ENCODE measurements at regions not wholly inside any gene's neighbourhood (a gene's known extent, or its start where the extent isn't known, plus 50 kb on each side); places are given as distances from the start of the nearest gene placed in this dataset.

DNA sequence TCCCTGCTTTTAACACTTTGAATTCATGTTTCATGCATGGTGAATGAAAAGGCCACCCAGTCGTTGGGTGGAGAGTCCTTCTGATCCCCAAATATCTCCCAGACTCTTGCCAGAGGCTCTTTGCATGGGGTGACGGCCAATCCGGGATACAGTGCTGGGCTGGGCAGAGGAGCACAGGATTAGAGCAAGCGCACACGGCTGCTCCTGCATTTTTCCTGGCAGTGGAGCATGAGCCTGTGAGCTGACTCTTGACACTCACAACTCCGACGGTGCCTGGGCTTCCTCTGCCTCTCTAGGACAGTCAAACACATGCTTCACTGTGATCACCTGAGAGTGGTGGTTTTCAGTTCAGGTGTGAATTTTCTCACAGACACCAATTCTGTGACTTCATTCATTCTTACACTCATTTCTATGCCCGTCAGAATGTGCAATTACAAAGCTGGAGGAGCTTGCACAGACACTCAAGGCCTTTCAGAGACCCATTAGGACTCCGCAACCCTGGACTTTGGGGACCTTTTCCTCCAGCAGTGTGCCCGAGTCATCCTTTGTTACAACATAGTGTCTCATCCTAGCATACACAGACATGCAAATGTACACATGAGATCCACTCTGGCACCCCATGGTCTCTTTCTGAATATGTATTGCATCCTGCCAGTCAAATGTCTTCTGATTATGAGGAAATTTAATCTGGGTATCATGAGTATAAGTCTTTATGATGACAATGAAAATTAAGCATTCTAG is 206.6 kb downstream of the ICE1 start:
- TF ChIP-seq, protein P1, sequence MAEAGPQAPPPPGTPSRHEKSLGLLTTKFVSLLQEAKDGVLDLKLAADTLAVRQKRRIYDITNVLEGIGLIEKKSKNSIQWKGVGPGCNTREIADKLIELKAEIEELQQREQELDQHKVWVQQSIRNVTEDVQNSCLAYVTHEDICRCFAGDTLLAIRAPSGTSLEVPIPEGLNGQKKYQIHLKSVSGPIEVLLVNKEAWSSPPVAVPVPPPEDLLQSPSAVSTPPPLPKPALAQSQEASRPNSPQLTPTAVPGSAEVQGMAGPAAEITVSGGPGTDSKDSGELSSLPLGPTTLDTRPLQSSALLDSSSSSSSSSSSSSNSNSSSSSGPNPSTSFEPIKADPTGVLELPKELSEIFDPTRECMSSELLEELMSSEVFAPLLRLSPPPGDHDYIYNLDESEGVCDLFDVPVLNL (CRISPR knock-in tag; IDR thresholded peaks at IDR 0.05; ENCODE audit: borderline replicate concordance, low read depth), result no peak
- TF ChIP-seq, protein P2, sequence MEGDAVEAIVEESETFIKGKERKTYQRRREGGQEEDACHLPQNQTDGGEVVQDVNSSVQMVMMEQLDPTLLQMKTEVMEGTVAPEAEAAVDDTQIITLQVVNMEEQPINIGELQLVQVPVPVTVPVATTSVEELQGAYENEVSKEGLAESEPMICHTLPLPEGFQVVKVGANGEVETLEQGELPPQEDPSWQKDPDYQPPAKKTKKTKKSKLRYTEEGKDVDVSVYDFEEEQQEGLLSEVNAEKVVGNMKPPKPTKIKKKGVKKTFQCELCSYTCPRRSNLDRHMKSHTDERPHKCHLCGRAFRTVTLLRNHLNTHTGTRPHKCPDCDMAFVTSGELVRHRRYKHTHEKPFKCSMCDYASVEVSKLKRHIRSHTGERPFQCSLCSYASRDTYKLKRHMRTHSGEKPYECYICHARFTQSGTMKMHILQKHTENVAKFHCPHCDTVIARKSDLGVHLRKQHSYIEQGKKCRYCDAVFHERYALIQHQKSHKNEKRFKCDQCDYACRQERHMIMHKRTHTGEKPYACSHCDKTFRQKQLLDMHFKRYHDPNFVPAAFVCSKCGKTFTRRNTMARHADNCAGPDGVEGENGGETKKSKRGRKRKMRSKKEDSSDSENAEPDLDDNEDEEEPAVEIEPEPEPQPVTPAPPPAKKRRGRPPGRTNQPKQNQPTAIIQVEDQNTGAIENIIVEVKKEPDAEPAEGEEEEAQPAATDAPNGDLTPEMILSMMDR (IDR thresholded peaks at IDR 0.05), result no peak
- no peak for TF ChIP-seq FOXK1 (CRISPR knock-in tag; IDR thresholded peaks at IDR 0.05)
- TF ChIP-seq, protein P3, sequence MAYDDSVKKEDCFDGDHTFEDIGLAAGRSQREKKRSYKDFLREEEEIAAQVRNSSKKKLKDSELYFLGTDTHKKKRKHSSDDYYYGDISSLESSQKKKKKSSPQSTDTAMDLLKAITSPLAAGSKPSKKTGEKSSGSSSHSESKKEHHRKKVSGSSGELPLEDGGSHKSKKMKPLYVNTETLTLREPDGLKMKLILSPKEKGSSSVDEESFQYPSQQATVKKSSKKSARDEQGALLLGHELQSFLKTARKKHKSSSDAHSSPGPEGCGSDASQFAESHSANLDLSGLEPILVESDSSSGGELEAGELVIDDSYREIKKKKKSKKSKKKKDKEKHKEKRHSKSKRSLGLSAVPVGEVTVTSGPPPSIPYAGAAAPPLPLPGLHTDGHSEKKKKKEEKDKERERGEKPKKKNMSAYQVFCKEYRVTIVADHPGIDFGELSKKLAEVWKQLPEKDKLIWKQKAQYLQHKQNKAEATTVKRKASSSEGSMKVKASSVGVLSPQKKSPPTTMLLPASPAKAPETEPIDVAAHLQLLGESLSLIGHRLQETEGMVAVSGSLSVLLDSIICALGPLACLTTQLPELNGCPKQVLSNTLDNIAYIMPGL (CRISPR knock-in tag; IDR thresholded peaks at IDR 0.05), result no peak
